SK-N-SH treated with all-trans-retinoic acid at 6 μM for 48 hours (cell line): ENCODE measurements at regions not wholly inside any gene's neighbourhood (a gene's known extent, or its start where the extent isn't known, plus 50 kb on each side); places are given as distances from the start of the nearest gene placed in this dataset.

Experiments used
- ARNTL ChIP-seq: fragments of 450-650 bp; formaldehyde crosslinking; IDR thresholded peaks from 2 replicates; pipeline ENCODE4 v1.5.0; 2020; ENCODE audit warnings: low read depth, mild to moderate bottlenecking, moderate library complexity, borderline replicate concordance
- GLIS3 ChIP-seq: fragments of 250-450 bp; sonication (Bioruptor Pico); IDR thresholded peaks from 2 replicates; pipeline ENCODE4 v1.5.0; 2020; ENCODE audit warnings: mild to moderate bottlenecking, moderate library complexity
- PATZ1 ChIP-seq: fragments of 250-450 bp; sonication (Bioruptor Pico); IDR thresholded peaks from 2 replicates; pipeline ENCODE4 v1.8.0; 2020; ENCODE audit warnings: mild to moderate bottlenecking, moderate library complexity, borderline replicate concordance
- RARB ChIP-seq: fragments of 250-450 bp; sonication (Bioruptor Pico); IDR thresholded peaks from 2 replicates; pipeline ENCODE4 v1.8.0; 2021; ENCODE audit warnings: mild to moderate bottlenecking, moderate library complexity
- SNAI2 ChIP-seq: fragments of 250-450 bp; sonication (Bioruptor Pico); IDR thresholded peaks from 2 replicates; pipeline ENCODE4 v1.5.0; 2020; ENCODE audit warnings: mild to moderate bottlenecking, moderate library complexity
- ZFP3 ChIP-seq: fragments of 250-450 bp; sonication (Bioruptor Pico); IDR thresholded peaks from 2 replicates; pipeline ENCODE4 v1.5.0; 2020; ENCODE audit warnings: mild to moderate bottlenecking, moderate library complexity
- ZNF70 ChIP-seq: fragments of 450-650 bp; formaldehyde crosslinking; IDR thresholded peaks from 2 replicates; pipeline ENCODE4 v1.5.0; 2020; ENCODE audit warnings: mild to moderate bottlenecking, moderate library complexity

DNA sequence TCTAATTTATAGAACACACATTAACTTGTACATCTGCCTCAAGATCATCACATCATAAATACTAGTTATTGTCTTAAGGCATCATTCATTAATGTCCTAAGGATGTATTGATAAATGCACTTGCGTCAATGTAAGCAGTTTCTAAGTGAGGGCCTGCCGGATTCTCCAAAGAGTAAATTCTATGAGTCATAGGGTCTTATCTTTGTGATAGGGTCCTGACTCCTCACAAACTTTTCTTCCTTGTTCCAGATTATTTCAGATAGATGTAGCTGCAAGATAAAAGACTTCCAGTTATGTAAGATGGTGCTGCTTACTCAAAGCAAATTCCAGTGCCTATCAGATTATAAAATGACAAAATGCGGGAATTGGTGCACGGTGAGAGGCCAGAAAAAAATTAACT is 315.0 kb upstream of the SLC39A10 start:
- no peak for TF ChIP-seq PATZ1
- TF ChIP-seq ZNF70: no peak
- no peak for TF ChIP-seq ARNTL
- TF ChIP-seq SNAI2 (CRISPR knock-in tag): no peak
- TF ChIP-seq ZFP3 (CRISPR knock-in tag): no peak
- TF ChIP-seq RARB (CRISPR knock-in tag): no peak
- no peak for TF ChIP-seq GLIS3
